ENCODE measurements at regions not wholly inside any gene's neighbourhood (a gene's known extent, or its start where the extent isn't known, plus 50 kb on each side); places are given as distances from the start of the nearest gene placed in this dataset.

- Mint-ChIP-seq H3K4me1 (ENCODE audit: low read depth) (no peaks in the 10 kb centered on the region), H3K4me3 (no peak overlapping the region), H3K27me3 (peaks cover 23% of the 10 kb centered on the region), H3K27ac (no peak overlapping the region), H3K9me3 (no peaks in the 10 kb centered on the region), H3K36me3 (ENCODE audit: low read depth) (no peaks in the 10 kb centered on the region)
- ChIA-PET POLR2A (no interaction called here), CTCF (no interaction called here)
- intact Hi-C loops (cut with micrococcal nuclease) = no loop called here
- no peak for TF ChIP-seq CTCF (IDR thresholded peaks at IDR 0.05)
- ATAC-seq = no peak
- no peak for DNase-seq
These were observed 181.3 kb upstream of the SIX2 start for GRCh38 chr2:45190481-45190942.

GRCh38 chr2:45184606-45185005, 175.4 kb upstream of the SIX2 start:
- ATAC-seq = no peak
- no peak overlapping the region for H3K4me3 Mint-ChIP-seq
- POLR2A ChIA-PET = interaction anchor here (1.0 kb wide), 1 partner anchor 64 kb away, joined by 3 read pairs; no protein-coding TSS in a partner anchor
- CTCF ChIA-PET = no interaction called here
- peaks cover 27% of the 10 kb centered on the region for H3K27me3 Mint-ChIP-seq
- TF ChIP-seq CTCF (IDR thresholded peaks at IDR 0.05) = no peak
- intact Hi-C loops (cut with micrococcal nuclease) = no loop called here
- H3K9me3 Mint-ChIP-seq = no peaks in the 10 kb centered on the region
- no peaks in the 10 kb centered on the region for H3K36me3 Mint-ChIP-seq (ENCODE audit: low read depth)
- H3K27ac Mint-ChIP-seq = no peak overlapping the region
- H3K4me1 Mint-ChIP-seq (ENCODE audit: low read depth) = no peaks in the 10 kb centered on the region
- DNase-seq = no peak

- ATAC-seq (no peak), DNase-seq (no peak)
- POLR2A ChIA-PET = no interaction called here
- TF ChIP-seq CTCF (IDR thresholded peaks at IDR 0.05) = no peak
- H3K4me3 Mint-ChIP-seq = no peak overlapping the region
- H3K36me3 Mint-ChIP-seq (ENCODE audit: low read depth) = no peaks in the 10 kb centered on the region
- peaks cover 16% of the 10 kb centered on the region for H3K27me3 Mint-ChIP-seq
- intact Hi-C loops (cut with micrococcal nuclease) = no loop called here
- no peaks in the 10 kb centered on the region for H3K4me1 Mint-ChIP-seq (ENCODE audit: low read depth)
- no peak overlapping the region for H3K27ac Mint-ChIP-seq
- no peaks in the 10 kb centered on the region for H3K9me3 Mint-ChIP-seq
- CTCF ChIA-PET = no interaction called here
These were observed 173.5 kb upstream of the SIX2 start for GRCh38 chr2:45182667-45183295.

GRCh38 chr2:45180779-45181178, 171.5 kb upstream of the SIX2 start:
- intact Hi-C loops (cut with micrococcal nuclease) = no loop called here
- TF ChIP-seq CTCF (IDR thresholded peaks at IDR 0.05) = no peak

GRCh38 chr2:45180033-45180746, 170.9 kb upstream of the SIX2 start:
- H3K36me3 Mint-ChIP-seq (ENCODE audit: low read depth) = no peaks in the 10 kb centered on the region
- CTCF ChIA-PET = interaction anchor here (1.4 kb wide), 1 partner anchor 198 kb away, joined by 4 read pairs; no protein-coding TSS in a partner anchor
- intact Hi-C loops (cut with micrococcal nuclease) = no loop called here
- no peak for TF ChIP-seq CTCF (IDR thresholded peaks at IDR 0.05)
- H3K27ac Mint-ChIP-seq = no peak overlapping the region
- peaks cover 2% of the 10 kb centered on the region for H3K9me3 Mint-ChIP-seq
- H3K4me3 Mint-ChIP-seq = no peak overlapping the region
- peaks cover 23% of the 10 kb centered on the region for H3K27me3 Mint-ChIP-seq
- ATAC-seq (no peak), DNase-seq (no peak)
- POLR2A ChIA-PET = interaction anchor here (1.0 kb wide), 1 partner anchor 277 kb away, joined by 5 read pairs; no protein-coding TSS in a partner anchor
- H3K4me1 Mint-ChIP-seq (ENCODE audit: low read depth) = peaks cover 2% of the 10 kb centered on the region

More at GRCh38 chr2:45180779-45181178, 171.5 kb upstream of the SIX2 start:
- H3K9me3 Mint-ChIP-seq = peaks cover 2% of the 10 kb centered on the region
- H3K4me3 Mint-ChIP-seq = no peak overlapping the region
- ATAC-seq (no peak), DNase-seq (no peak)
- no peaks in the 10 kb centered on the region for H3K36me3 Mint-ChIP-seq (ENCODE audit: low read depth)
- peaks cover 24% of the 10 kb centered on the region for H3K27me3 Mint-ChIP-seq
- ChIA-PET POLR2A (no interaction called here), CTCF (interaction anchor here (1.4 kb wide), 1 partner anchor 199 kb away, joined by 4 read pairs; no protein-coding TSS in a partner anchor)
- H3K4me1 Mint-ChIP-seq (ENCODE audit: low read depth) = peaks cover 2% of the 10 kb centered on the region
- no peak overlapping the region for H3K27ac Mint-ChIP-seq
